ENCODE measurements at regions not wholly inside any gene's neighbourhood (a gene's known extent, or its start where the extent isn't known, plus 50 kb on each side); places are given as distances from the start of the nearest gene placed in this dataset.
A peak's percentile ranks its signal among the peaks of the same experiment; 100 is the strongest.

DNA sequence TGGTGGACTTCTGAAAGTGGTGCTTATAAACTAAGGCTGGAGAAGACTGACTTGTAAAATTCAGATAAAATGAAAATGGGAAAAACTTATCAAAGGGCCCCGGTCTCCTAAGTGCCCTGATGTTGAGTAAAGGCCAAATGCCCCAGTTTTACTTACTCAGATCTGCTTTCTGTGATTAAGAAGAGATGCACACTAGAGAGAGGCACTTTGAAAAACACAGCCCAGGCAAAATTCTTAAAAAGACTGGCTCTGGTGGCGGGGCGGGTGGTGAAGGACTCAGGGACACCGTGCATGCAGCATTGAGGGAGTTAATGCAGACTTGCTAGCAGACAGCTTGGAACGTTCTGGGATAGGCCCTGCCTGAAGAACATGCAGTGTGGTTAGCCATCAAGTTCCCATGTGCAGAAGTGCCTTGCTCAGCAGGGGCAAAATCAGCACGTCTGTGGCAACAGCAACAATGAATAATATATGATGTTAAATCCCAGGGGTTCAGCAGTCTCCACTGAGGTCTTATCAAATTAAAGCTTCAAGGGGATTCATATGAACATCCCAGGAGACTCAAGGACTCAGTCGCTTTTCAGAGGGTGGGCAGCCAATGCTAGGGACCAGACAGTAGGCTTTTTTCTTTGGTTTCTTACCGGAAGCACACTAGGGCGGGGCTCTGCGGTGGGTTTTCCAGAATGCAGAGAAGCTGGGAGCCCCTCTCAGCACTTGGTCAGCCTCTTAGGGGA lies 105.0 kb downstream of the DAD1 start:
- Histone ChIP-seq H3K9ac (ENCODE audit: insufficient read depth, low read depth, low read length) (no peak overlapping the region), H3K79me2 (ENCODE audit: insufficient read depth, low read length) (no peaks in the 10 kb centered on the region), H4K20me1 (ENCODE audit: insufficient read depth, low read length) (no peaks in the 10 kb centered on the region), H3K9me3 (ENCODE audit: low read length) (no peaks in the 10 kb centered on the region), H3K27me3 (ENCODE audit: control insufficient read depth in 1 of 2, insufficient read depth in 2 of 2, low read length in 2 of 2) (peaks cover 0 to 37% of the 10 kb centered on the region in 2 experiments; a peak in 3 of 5 replicates), H3K4me1 (ENCODE audit: insufficient read depth, low read length) (no peaks in the 10 kb centered on the region), H3K27ac (ENCODE audit: extremely low read length, insufficient read depth, low read length) (no peak overlapping the region), H3K4me3 (replicated peaks in 1 of 3; ENCODE audit: insufficient read depth in 1 of 3, low read depth in 2 of 3, low read length in 3 of 3) (no peak overlapping the region), H3K36me3 (replicated peaks in 1 of 2; ENCODE audit: control insufficient read depth in 1 of 2, insufficient read depth in 2 of 2, low read length in 2 of 2) (no peaks in the 10 kb centered on the region), H3K4me2 (ENCODE audit: low read depth, low read length) (no peak overlapping the region), H2AFZ (ENCODE audit: low read length) (no peak overlapping the region)
- intact Hi-C loops (cut with micrococcal nuclease; ENCODE audit: unreplicated experiment) (no loop called here), in situ Hi-C loops (cut with HindIII; ENCODE audit: extremely low pct_ligation_motif_present, low pct_unique_long_range_greater_than_20kb) (no loop called here)
- FAIRE-seq, result no peak
- TF ChIP-seq RFX1 (IDR thresholded peaks at IDR 0.05) (no peak), TBX2 (CRISPR knock-in tag; IDR thresholded peaks at IDR 0.05; ENCODE audit: borderline replicate concordance) (0 out of 2 replicates have a peak, but pooled peaks have one; percentile 22)
- 0 out of 3 replicates have a peak, but pooled peaks have one; percentile 28 for ATAC-seq
- BruUV-seq (replicated peaks), result no TSS peak
- CTCF ChIA-PET (ENCODE audit: low intra/inter-chr PET ratio, low total read pairs), result no interaction called here
- DNase-seq (ENCODE audit: low spot score), result no peak
- whole genome bisulfite sequencing (ENCODE audit: low lambda C conversion rate), result 27% methylated on average over 10 of the region's 10 CpGs
- POLR2A ChIA-PET, result no interaction called here

DNA sequence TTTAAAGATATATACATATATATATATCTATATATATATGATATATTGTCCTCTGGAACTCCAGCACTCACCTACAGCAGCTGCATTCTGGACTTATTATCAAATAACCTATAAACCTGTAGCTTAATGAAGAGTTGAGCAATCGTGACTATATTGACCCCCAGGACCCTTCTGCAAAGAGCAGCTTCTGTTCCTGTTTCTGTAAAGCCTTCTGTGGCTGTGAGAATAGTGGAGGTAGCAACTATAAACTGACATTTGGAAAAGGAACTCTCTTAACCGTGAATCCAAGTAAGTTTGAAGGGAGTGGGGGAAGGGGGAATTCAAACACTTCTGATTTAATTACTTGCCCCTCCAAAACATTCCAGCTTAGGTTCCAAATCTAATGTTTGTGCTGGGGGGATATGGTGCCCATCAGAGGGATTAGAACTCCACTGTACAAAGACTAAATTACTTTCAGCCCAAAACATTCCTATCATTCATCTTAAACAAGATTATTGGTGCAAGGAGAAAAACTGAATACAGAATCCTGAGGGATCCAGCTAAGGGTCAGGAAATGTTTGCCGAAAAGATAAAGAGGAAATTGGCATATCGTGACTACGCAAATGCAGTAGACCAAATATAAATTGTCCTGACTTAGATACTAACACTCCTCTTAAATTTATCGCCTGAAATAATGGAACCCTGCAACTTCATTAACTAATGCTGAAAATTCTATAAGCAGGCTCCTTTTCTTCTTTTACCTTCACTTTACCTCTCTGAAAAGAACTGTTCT lies 106.1 kb downstream of the DAD1 start:
- H3K27ac ChIP-seq (ENCODE audit: extremely low read length, insufficient read depth, low read length), result no peak overlapping the region
- no peak overlapping the region for H3K4me2 ChIP-seq (ENCODE audit: low read depth, low read length)
- no peaks in the 10 kb centered on the region for H3K9me3 ChIP-seq (ENCODE audit: low read length)
- POLR2A ChIA-PET, result no interaction called here
- no peak for ATAC-seq
- 46% methylated on average over 6 of the region's 6 CpGs for WGBS (ENCODE audit: low lambda C conversion rate)
- no peaks in the 10 kb centered on the region for H3K79me2 ChIP-seq (ENCODE audit: insufficient read depth, low read length)
- no peak overlapping the region for H3K9ac ChIP-seq (ENCODE audit: insufficient read depth, low read depth, low read length)
- intact Hi-C loops (cut with micrococcal nuclease; ENCODE audit: unreplicated experiment) (no loop called here), in situ Hi-C loops (cut with HindIII; ENCODE audit: extremely low pct_ligation_motif_present, low pct_unique_long_range_greater_than_20kb) (no loop called here)
- no peak overlapping the region for H3K4me3 ChIP-seq (replicated peaks in 1 of 3; ENCODE audit: insufficient read depth in 1 of 3, low read depth in 2 of 3, low read length in 3 of 3)
- CTCF ChIA-PET (ENCODE audit: low intra/inter-chr PET ratio, low total read pairs), result no interaction called here
- FAIRE-seq, result no peak
- H3K36me3 ChIP-seq (replicated peaks in 1 of 2; ENCODE audit: control insufficient read depth in 1 of 2, insufficient read depth in 2 of 2, low read length in 2 of 2), result no peaks in the 10 kb centered on the region
- no TSS peak for BruUV-seq (replicated peaks)
- no peaks in the 10 kb centered on the region for H4K20me1 ChIP-seq (ENCODE audit: insufficient read depth, low read length)
- H2AFZ ChIP-seq (ENCODE audit: low read length), result no peak overlapping the region
- DNase-seq (ENCODE audit: low spot score), result no peak
- H3K4me1 ChIP-seq (ENCODE audit: insufficient read depth, low read length), result no peaks in the 10 kb centered on the region
- H3K27me3 ChIP-seq (ENCODE audit: control insufficient read depth in 1 of 2, insufficient read depth in 2 of 2, low read length in 2 of 2), result peaks cover 0 to 37% of the 10 kb centered on the region in 2 experiments; a peak in 3 of 5 replicates
- TF ChIP-seq FIP1L1 (IDR thresholded peaks at IDR 0.05; ENCODE audit: borderline replicate concordance, insufficient read depth, low read depth, low read length) (no peak), SIX1 (CRISPR knock-in tag; IDR thresholded peaks at IDR 0.05; ENCODE audit: borderline replicate concordance) (no peak), NKX3-1 (CRISPR knock-in tag; IDR thresholded peaks at IDR 0.05) (no peak), THYN1 (CRISPR knock-in tag; IDR thresholded peaks at IDR 0.05; ENCODE audit: borderline replicate concordance, low read depth) (no peak), HOXD1 (CRISPR knock-in tag; IDR thresholded peaks at IDR 0.05) (no peak), ZNF879 (CRISPR knock-in tag; IDR thresholded peaks at IDR 0.05) (no peak), TOE1 (CRISPR knock-in tag; IDR thresholded peaks at IDR 0.05) (no peak), KLF12 (CRISPR knock-in tag; IDR thresholded peaks at IDR 0.05; ENCODE audit: borderline replicate concordance) (no peak), NFKB2 (CRISPR knock-in tag; IDR thresholded peaks at IDR 0.05; ENCODE audit: borderline replicate concordance) (no peak)
- TF ChIP-seq, protein P1, sequence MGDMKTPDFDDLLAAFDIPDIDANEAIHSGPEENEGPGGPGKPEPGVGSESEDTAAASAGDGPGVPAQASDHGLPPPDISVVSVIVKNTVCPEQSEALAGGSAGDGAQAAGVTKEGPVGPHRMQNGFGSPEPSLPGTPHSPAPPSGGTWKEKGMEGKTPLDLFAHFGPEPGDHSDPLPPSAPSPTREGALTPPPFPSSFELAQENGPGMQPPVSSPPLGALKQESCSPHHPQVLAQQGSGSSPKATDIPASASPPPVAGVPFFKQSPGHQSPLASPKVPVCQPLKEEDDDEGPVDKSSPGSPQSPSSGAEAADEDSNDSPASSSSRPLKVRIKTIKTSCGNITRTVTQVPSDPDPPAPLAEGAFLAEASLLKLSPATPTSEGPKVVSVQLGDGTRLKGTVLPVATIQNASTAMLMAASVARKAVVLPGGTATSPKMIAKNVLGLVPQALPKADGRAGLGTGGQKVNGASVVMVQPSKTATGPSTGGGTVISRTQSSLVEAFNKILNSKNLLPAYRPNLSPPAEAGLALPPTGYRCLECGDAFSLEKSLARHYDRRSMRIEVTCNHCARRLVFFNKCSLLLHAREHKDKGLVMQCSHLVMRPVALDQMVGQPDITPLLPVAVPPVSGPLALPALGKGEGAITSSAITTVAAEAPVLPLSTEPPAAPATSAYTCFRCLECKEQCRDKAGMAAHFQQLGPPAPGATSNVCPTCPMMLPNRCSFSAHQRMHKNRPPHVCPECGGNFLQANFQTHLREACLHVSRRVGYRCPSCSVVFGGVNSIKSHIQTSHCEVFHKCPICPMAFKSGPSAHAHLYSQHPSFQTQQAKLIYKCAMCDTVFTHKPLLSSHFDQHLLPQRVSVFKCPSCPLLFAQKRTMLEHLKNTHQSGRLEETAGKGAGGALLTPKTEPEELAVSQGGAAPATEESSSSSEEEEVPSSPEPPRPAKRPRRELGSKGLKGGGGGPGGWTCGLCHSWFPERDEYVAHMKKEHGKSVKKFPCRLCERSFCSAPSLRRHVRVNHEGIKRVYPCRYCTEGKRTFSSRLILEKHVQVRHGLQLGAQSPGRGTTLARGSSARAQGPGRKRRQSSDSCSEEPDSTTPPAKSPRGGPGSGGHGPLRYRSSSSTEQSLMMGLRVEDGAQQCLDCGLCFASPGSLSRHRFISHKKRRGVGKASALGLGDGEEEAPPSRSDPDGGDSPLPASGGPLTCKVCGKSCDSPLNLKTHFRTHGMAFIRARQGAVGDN (CRISPR knock-in tag; IDR thresholded peaks at IDR 0.05), result no peak

Data from HepG2 (cell line).